SU-DHL-6 (cell line): ENCODE measurements at regions not wholly inside any gene's neighbourhood (a gene's known extent, or its start where the extent isn't known, plus 50 kb on each side); places are given as distances from the start of the nearest gene placed in this dataset.

ENCODE experiments used
- H2AFZ ChIP-seq: fragments of 200-600 bp; sonication (generic); 2 replicates; pipeline ENCODE4 v1.6.1; 2014; ENCODE audit warnings: low read depth, mild to moderate bottlenecking, moderate library complexity, mixed read lengths, antibody characterized with exemption, low read length; ENCODE audit not compliant: severe bottlenecking
- H3F3A ChIP-seq: fragments of 200-600 bp; shearing (Covaris generic); 2 replicates; pipeline ENCODE4 v1.6.0; 2016; ENCODE audit warnings: antibody characterized with exemption, mild to moderate bottlenecking; ENCODE audit not compliant: insufficient read depth
- H3K27ac ChIP-seq: fragments of 200-600 bp; sonication (generic); 2 replicates; pipeline ENCODE4 v1.5.1; 2016; ENCODE audit warnings: low read depth, mild to moderate bottlenecking, low read length, moderate library complexity, mixed read lengths
- H3K27me3 ChIP-seq: fragments of 200-600 bp; sonication (generic), shearing (Covaris generic); 2 replicates; pipeline ENCODE4 v1.6.0; 2014; ENCODE audit warnings: mild to moderate bottlenecking, low read length
- H3K36me3 ChIP-seq: fragments of 200-600 bp; sonication (generic); 2 replicates; pipeline ENCODE4 v1.6.1; 2014; ENCODE audit warnings: mild to moderate bottlenecking, low read length, mixed read lengths
- H3K4me2 ChIP-seq: fragments of 300-600, 200-600 bp; shearing (Covaris generic), sonication (generic); 2 replicates; pipeline ENCODE4 v1.6.0; 2014; ENCODE audit warnings: low read length, low read depth, mild to moderate bottlenecking; ENCODE audit not compliant: poor library complexity, severe bottlenecking
- H3K4me3 ChIP-seq: fragments of 200-600 bp; sonication (generic); 2 replicates; pipeline ENCODE4 v1.5.1; 2014; ENCODE audit warnings: antibody characterized with exemption, low read length, mild to moderate bottlenecking, mixed read lengths; ENCODE audit not compliant: insufficient read depth, poor library complexity, severe bottlenecking
- H3K79me2 ChIP-seq: fragments of 200-600 bp; sonication (generic); 2 replicates; pipeline ENCODE4 v1.6.1; 2014; ENCODE audit warnings: mild to moderate bottlenecking, low read length, moderate library complexity; ENCODE audit not compliant: insufficient read depth
- H3K9ac ChIP-seq: fragments of 200-600 bp; sonication (generic); 2 replicates; pipeline ENCODE4 v1.7.0; 2014; ENCODE audit warnings: mild to moderate bottlenecking, low read length
- H3K9me2 ChIP-seq: fragments of 200-600 bp; sonication (generic); replicated peaks from 2 replicates; pipeline ENCODE4 v1.6.1; 2014; ENCODE audit warnings: low read length; ENCODE audit not compliant: insufficient read depth
- H3K9me3 ChIP-seq: fragments of 200-600 bp; sonication (generic); 2 replicates; pipeline ENCODE4 v1.6.1; 2014; ENCODE audit warnings: low read length, mixed read lengths; ENCODE audit not compliant: insufficient read depth
- H4K20me1 ChIP-seq: fragments of 200-600 bp; sonication (generic); 2 replicates; pipeline ENCODE4 v1.6.1; 2014; ENCODE audit warnings: low read depth, mild to moderate bottlenecking, antibody characterized with exemption, low read length, moderate library complexity, mixed read lengths
- EZH2phosphoT487 ChIP-seq: fragments of 200-600 bp; sonication (generic), shearing (Covaris generic); conservative IDR thresholded peaks from 2 replicates; pipeline ENCODE4 v1.6.1; 2018; ENCODE audit warnings: mild to moderate bottlenecking, antibody characterized with exemption, low read length, moderate library complexity, mixed read lengths
- TF ChIP-seq, protein P1 (sequence below): fragments of 200-600 bp; sonication (generic); IDR thresholded peaks from one replicate; pipeline ENCODE4 v1.5.1; 2017; ENCODE audit warnings: antibody characterized with exemption, mild to moderate bottlenecking, low read length, moderate library complexity; ENCODE audit not compliant: insufficient read depth, poor library complexity, severe bottlenecking

DNA sequence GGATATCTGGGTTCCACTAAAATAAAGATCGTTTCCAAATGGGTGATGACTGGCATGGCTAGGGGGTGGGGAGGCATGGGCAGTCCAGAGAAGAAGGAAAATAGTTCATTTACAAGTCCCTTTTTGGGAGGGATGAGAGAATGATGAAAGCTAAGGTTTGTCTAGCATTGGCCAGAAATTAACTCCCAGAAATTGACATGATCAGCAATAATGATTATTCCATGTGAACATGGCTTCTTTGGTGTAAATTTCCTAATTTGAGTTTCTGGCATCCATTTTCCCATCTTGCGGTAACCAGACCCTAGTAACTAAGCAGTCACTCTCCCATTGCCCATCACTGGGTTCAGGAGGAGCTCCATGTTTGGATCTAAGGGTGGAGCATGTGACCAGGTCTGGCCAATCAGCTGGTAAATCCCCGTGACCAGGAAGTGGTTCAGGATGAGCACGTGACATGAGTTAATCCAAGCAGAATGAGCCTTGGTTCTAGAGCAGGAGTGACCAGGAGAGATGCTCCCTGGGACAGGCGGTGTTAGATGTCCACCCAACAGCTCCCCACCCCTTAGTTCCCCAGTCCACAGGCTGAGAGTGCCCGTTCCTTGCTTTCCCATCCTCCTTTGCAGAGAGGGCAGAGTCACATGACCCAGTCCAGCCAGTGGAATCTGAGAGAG, 512.7 kb downstream of the PREX1 start:
- Histone ChIP-seq H3K4me2 (no peak overlapping the region), H3K4me3 (no peak overlapping the region), H3K27me3 (no peaks in the 10 kb centered on the region), H3K9me3 (no peaks in the 10 kb centered on the region), H2AFZ (no peak overlapping the region), H4K20me1 (no peaks in the 10 kb centered on the region), H3K79me2 (no peaks in the 10 kb centered on the region), H3K9me2 (no peaks in the 10 kb centered on the region), H3K9ac (no peak overlapping the region), H3K27ac (no peak overlapping the region), H3F3A (no peaks in the 10 kb centered on the region), H3K36me3 (no peaks in the 10 kb centered on the region)
- no peak for TF ChIP-seq EZH2phosphoT487
- TF ChIP-seq, protein P1, sequence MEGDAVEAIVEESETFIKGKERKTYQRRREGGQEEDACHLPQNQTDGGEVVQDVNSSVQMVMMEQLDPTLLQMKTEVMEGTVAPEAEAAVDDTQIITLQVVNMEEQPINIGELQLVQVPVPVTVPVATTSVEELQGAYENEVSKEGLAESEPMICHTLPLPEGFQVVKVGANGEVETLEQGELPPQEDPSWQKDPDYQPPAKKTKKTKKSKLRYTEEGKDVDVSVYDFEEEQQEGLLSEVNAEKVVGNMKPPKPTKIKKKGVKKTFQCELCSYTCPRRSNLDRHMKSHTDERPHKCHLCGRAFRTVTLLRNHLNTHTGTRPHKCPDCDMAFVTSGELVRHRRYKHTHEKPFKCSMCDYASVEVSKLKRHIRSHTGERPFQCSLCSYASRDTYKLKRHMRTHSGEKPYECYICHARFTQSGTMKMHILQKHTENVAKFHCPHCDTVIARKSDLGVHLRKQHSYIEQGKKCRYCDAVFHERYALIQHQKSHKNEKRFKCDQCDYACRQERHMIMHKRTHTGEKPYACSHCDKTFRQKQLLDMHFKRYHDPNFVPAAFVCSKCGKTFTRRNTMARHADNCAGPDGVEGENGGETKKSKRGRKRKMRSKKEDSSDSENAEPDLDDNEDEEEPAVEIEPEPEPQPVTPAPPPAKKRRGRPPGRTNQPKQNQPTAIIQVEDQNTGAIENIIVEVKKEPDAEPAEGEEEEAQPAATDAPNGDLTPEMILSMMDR = no peak

DNA sequence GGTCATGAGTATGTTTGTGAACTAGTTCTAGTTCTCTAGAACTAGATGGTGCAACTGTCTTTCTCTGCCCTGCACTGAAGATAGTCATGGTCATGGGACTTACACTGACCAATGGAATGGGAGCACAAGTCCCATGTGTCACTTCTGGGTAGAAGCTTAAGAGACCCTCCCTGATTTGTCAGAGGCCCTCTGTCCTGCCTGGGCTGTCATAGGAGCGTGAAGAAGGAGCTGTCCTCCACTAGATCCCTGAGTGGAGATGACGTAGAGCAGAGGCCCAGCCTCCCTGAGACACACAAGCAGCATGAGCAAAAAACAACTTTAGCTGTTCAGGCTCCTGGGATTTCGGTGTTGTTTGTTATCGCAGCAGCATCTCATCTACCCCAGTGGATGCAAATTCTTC, 514.5 kb downstream of the PREX1 start:
- no peak overlapping the region for H3K27ac ChIP-seq
- H3K4me2 ChIP-seq = no peak overlapping the region
- no peaks in the 10 kb centered on the region for H3K79me2 ChIP-seq
- H3K4me3 ChIP-seq = no peak overlapping the region
- no peaks in the 10 kb centered on the region for H3K9me2 ChIP-seq
- H3K27me3 ChIP-seq = no peaks in the 10 kb centered on the region
- no peaks in the 10 kb centered on the region for H4K20me1 ChIP-seq
- H3K36me3 ChIP-seq = no peaks in the 10 kb centered on the region
- H3F3A ChIP-seq = no peaks in the 10 kb centered on the region
- H2AFZ ChIP-seq = no peak overlapping the region
- TF ChIP-seq EZH2phosphoT487 = no peak
- TF ChIP-seq, protein P1 = no peak
- H3K9ac ChIP-seq = no peak overlapping the region
- no peaks in the 10 kb centered on the region for H3K9me3 ChIP-seq

DNA sequence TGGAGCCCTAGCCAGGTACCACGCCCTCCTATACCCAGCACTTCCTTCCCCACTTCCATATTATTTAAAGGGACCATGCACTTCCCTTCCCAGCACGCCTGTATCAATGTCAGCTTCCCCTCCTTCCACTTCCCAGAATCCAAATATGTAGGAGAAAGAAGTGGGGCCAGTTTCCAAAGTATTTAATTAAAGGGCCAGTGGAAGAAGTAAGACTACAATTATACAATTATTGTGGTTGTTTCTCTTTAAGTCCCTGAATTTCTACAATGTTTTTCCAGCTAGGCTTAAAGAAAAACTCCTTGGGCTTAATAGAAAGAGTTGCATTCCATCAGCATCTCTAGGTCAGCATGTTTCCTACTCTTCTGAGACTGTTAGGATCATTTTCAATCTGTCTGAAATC, 515.8 kb downstream of the PREX1 start:
- no peak overlapping the region for H2AFZ ChIP-seq

More for the DNA sequence above, 515.8 kb downstream of the PREX1 start:
- H3K4me2 ChIP-seq = no peak overlapping the region
- no peaks in the 10 kb centered on the region for H3K79me2 ChIP-seq
- no peaks in the 10 kb centered on the region for H4K20me1 ChIP-seq
- H3K9me2 ChIP-seq = no peaks in the 10 kb centered on the region
- H3K36me3 ChIP-seq = no peaks in the 10 kb centered on the region
- no peaks in the 10 kb centered on the region for H3K27me3 ChIP-seq
- no peak overlapping the region for H3K9ac ChIP-seq
- H3K9me3 ChIP-seq = no peaks in the 10 kb centered on the region
- H3K4me3 ChIP-seq = no peak overlapping the region
- no peak overlapping the region for H3K27ac ChIP-seq
- H3F3A ChIP-seq = no peaks in the 10 kb centered on the region
- TF ChIP-seq EZH2phosphoT487 = no peak
- TF ChIP-seq, protein P1 = no peak
